GM12891 (cell line): ENCODE measurements at regions not wholly inside any gene's neighbourhood (a gene's known extent, or its start where the extent isn't known, plus 50 kb on each side); places are given as distances from the start of the nearest gene placed in this dataset.

Experiments used
- DNase-seq: peaks from one replicate; pipeline ENCODE4 v3.0.0; 2011; ENCODE audit warnings: low spot score; ENCODE audit not compliant: insufficient read length
- FAIRE-seq: peaks from 2 replicates; lab custom pipeline; 2011; peaks lifted over from hg19 to GRCh38; lab: Jason Lieb, UNC
- PAX5 ChIP-seq: IDR thresholded peaks from 2 replicates; pipeline ENCODE4 v1.6.1; 2011; ENCODE audit warnings: low read length, moderate library complexity, mild to moderate bottlenecking; ENCODE audit not compliant: insufficient read depth, severe bottlenecking
- POLR2A ChIP-seq: IDR thresholded peaks from 2 replicates; pipeline ENCODE4 v1.6.1; 2011; ENCODE audit warnings: low read depth, low read length, control low read depth
- POLR2AphosphoS5 ChIP-seq: IDR thresholded peaks from 2 replicates; pipeline ENCODE4 v1.6.1; 2011; ENCODE audit warnings: low read depth, low read length, control low read depth
- POU2F2 ChIP-seq: IDR thresholded peaks from 2 replicates; pipeline ENCODE4 v1.6.1; 2011; ENCODE audit warnings: low read depth, mild to moderate bottlenecking, control low read depth, low read length, moderate library complexity
- SPI1 ChIP-seq: IDR thresholded peaks from 2 replicates; pipeline ENCODE4 v1.6.1; 2011; ENCODE audit warnings: low read depth, low read length, control low read depth
- TAF1 ChIP-seq: IDR thresholded peaks from 2 replicates; pipeline ENCODE4 v1.6.1; 2011; ENCODE audit warnings: low read depth, low read length, control low read depth

DNA sequence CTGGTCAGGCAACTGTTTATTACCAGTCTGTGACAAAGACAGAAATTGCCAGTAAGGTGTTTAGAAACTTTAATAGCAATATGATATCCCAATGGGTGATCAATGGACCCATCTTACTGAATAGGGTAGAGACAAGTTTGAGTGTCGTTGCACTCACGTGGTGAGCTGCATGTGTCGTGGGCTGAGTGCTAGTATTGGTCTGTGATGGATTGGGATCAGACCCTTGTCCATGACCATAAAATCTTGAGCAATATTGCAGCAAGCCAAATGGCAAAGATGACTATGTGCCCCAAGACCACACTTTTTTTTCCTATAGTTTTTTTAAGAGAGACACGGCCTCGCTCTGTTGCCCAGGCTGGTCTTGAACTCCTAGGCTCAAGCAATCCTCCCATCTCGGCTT is 114.5 kb downstream of the PALM2AKAP2 start:
- TF ChIP-seq POU2F2 (no peak), POLR2A (no peak), POLR2AphosphoS5 (no peak), SPI1 (no peak), TAF1 (no peak), PAX5 (no peak)

DNA sequence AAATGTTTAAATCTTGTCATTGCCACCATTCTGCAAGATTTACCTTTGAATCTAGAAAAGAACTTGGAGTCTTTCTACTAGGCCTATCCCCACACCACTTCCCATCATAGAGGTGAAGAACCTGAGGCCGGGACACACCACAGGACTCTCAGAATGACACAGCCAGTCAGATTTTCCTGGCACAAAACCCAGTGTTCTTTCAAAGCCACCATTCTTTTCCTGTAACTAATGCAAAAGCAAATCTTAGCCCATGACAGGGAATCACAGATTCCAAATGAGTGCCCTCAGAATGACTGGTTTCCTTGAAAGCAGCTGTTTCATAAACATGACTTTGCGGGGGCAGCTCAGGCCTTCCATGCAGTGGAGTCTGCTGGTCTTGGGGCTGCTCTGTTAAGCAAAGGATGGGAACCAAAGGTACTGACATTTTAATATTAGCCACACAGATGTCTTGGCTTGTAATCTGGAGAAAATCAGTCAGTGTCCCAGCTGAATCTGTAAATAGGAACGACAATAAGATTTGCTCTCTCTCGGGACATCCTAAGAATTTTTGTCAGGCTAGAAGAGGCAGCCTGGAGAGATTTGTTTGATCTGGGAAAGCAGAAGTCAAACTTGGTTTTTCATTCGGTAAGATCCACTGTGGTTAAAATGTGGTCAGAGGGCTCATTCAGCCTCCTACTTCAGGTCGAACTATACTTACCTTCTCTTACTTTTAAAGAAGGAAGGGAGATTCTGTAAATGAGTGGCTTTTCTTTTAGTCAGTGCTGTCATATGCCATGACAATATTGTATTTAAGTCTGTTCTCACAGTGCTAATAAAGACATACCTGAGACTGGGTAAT is 115.1 kb downstream of the PALM2AKAP2 start:
- FAIRE-seq (peak; percentile 80), DNase-seq (no peak)
- no peak for TF ChIP-seq POLR2AphosphoS5
- TF ChIP-seq SPI1, result peak; percentile 89

More for the DNA sequence above, 114.5 kb downstream of the PALM2AKAP2 start:
- no peak for DNase-seq
- peak; percentile 45 for FAIRE-seq

DNA sequence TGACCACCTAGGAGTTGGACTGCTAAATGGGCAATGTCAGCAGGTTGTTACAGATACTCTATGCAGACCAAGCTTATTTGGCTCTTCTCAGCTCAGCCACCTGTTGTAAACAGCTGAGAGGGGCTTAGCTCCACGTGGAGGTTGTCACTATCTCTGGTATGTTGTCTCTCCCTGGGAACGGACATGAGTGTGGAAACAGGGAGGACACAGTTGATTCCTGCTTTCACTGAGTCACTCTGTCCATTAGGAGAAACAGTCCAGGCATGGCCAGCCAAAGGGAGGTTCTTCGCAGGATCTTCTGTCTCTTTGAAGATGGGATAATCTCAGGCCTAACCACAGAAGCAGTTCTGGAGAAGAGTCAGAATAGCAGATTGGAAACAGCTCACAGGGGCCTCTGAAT is 121.2 kb downstream of the PALM2AKAP2 start:
- peak; percentile 16 for FAIRE-seq
- TF ChIP-seq SPI1 (no peak), PAX5 (no peak), POLR2AphosphoS5 (no peak), TAF1 (no peak), POU2F2 (no peak), POLR2A (no peak)
- no peak for DNase-seq

DNA sequence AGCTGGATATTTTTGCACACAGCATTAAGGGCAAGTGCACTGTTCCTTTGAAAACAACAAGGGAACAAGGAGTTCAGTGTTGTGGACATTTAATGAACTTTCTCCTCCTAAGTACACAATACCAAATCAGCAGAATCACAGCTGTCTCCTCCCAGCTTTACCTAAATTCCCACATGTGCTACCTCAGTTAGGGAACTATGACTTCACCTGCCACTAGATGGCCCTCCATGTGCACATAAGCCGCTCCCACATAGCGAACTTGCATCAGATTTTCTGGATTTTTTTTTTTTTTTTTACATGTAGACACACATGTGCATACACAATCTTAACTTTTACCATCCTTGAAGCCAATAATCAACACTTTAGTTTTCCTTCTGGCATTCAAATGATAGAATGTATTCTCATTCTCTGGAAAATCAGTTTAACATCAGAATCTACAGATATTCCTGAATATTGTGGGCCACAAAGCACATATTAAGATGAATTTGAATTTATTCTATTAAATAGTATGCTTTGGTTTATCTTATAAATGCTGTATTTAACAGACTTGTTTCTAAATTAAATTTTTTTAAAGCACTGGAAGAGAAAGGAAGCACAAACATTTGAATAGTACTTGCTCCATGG is 123.6 kb downstream of the PALM2AKAP2 start:
- DNase-seq (peak; percentile 37), FAIRE-seq (peak; percentile 67)
- TF ChIP-seq PAX5 (no peak), POU2F2 (0 out of 2 replicates have a peak, but pooled peaks have one; percentile 30)

DNA sequence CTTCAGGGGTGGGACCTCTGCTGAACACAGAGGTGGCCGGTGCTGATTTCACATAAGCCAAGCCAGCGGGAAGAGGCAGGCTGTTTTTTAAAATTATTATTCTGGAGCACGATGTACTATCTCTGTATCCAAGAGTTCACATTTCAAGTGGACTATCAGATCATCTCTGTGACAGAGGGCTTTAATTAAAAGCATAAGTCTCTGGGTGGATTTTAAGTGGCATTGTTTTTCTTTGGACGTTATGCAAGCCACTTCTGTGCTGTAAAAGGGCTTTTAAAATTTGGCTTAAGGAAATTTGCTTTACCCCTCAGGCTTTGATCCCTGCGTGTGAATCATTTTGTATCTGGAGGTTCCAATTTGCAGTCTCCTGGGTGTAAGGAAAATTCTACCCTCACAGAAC is 124.7 kb downstream of the PALM2AKAP2 start:
- FAIRE-seq, result no peak
- TF ChIP-seq POLR2AphosphoS5, result no peak
- TF ChIP-seq TAF1, result no peak
- TF ChIP-seq POU2F2, result no peak
- TF ChIP-seq SPI1, result no peak
- no peak for TF ChIP-seq POLR2A
- no peak for TF ChIP-seq PAX5
- DNase-seq, result no peak

DNA sequence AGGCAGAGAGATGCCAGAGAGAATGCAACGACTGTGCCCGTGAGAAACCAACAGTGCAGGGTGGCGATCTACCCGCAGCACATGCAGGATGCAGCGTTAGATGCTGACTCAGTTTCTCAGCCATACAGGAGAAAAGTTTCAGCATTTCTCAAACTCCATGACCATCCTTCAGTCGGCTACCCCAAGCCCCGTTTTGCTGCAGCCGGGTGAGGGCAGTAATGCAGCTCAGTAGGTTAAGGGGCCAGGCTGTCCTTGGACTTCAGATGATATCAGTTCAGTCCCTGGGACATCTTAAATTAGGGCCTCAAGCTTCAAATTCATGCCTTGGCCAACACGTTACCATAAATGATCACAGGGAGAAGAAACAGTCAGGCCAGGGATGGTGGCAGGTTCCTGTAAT is 125.5 kb downstream of the PALM2AKAP2 start:
- FAIRE-seq, result no peak

DNA sequence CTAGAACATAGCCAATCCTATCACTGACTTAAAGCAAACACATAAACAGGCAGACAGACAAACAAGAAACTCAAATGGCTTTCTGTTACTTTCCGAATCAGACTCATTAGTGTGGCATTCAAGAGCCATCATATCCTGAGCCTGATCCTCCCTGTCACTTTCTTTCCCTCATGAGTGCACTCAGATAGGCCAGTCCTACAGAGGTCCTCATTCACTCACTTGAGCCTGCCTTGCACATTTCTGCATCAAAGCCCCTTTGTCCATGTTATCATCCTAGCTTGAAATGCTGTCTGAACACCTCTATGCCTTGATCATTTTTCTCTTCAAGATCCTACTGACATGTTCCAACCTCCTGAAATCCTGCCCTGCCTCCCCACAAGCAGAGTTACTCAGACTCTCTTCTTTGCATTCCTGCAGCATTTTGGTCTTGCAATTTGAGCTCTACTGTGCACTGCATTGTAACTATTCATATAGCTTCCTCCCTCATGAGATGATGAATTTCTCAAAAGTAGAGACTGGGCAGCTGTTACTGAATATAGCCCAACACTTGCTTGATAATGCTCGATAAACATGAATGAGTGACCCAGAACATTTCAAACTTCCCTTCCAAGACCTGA is 126.9 kb downstream of the PALM2AKAP2 start:
- TF ChIP-seq POLR2AphosphoS5 (no peak), PAX5 (no peak)
- FAIRE-seq (no peak), DNase-seq (no peak)

More for the DNA sequence above, 125.5 kb downstream of the PALM2AKAP2 start:
- TF ChIP-seq POLR2A (no peak), TAF1 (no peak), POLR2AphosphoS5 (no peak)
- no peak for DNase-seq

DNA sequence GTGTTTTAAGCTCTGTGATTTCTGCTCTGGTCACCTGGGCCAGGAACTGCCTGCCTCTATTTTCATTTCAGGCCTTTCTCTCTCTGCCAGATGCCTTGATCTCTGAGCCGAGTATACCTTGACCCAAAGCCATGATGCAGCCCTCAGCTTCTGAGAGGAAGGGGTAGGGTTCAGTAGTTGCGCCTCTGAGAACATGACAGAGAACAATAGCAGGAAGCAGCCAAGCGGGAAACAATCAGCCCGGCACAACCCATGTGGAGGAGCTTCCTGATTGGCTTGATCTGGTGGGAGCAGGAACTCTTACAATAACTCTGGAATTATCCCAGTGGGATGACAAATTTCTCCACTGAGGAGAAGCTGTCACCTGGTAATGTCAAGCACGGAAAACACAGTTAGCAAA is 127.4 kb downstream of the PALM2AKAP2 start:
- FAIRE-seq (peak; percentile 74), DNase-seq (no peak)
- TF ChIP-seq SPI1 (peak; percentile 53; the same call in 1 of the 2 replicates), PAX5 (peak; percentile 90), POLR2AphosphoS5 (no peak), TAF1 (no peak), POLR2A (peak; percentile 44; the same call in 1 of the 2 replicates), POU2F2 (no peak)

DNA sequence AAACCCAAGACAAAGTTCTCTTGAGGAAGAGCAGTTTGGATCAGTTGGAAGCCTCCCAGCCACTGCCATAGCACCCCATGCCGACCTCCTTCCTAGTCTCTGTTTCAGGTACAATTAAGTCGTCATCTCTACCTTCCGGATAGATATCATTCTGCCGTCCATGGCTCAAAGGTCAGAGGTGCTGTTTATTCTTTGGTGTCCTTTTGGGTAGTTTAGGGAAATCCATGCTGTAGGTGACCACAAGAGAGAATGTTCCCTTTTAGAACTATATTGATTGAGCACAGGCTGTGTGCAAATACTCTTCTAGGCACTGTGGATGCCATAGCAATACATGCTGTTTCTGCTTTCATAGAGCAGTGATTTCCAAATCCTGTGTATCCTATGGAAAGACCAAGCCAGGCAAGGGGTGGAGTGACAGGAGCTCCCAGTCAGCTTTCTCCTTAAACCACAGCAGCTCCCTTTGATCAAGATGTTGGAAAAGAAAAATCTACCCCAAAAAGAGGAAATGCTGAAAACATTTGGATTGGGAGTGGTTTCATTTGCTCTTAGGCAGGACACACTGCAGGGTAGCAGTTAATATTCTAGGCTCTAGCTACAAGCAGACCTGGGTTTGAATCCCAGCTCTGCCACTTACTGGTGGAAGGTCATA is 127.9 kb downstream of the PALM2AKAP2 start:
- FAIRE-seq (peak; percentile 9), DNase-seq (no peak)
- TF ChIP-seq PAX5, result no peak
- TF ChIP-seq POLR2A, result no peak
- TF ChIP-seq SPI1, result peak; percentile 69
